ENCODE measurements at regions not wholly inside any gene's neighbourhood (a gene's known extent, or its start where the extent isn't known, plus 50 kb on each side); places are given as distances from the start of the nearest gene placed in this dataset.

GRCh38 chr13:66137384-66137783, 1092.8 kb downstream of the PCDH9 start:
- no peaks in the 10 kb centered on the region for H3K4me1 ChIP-seq
- DNase-seq (no peak), ATAC-seq (no peak)
- TF ChIP-seq, protein P1, sequence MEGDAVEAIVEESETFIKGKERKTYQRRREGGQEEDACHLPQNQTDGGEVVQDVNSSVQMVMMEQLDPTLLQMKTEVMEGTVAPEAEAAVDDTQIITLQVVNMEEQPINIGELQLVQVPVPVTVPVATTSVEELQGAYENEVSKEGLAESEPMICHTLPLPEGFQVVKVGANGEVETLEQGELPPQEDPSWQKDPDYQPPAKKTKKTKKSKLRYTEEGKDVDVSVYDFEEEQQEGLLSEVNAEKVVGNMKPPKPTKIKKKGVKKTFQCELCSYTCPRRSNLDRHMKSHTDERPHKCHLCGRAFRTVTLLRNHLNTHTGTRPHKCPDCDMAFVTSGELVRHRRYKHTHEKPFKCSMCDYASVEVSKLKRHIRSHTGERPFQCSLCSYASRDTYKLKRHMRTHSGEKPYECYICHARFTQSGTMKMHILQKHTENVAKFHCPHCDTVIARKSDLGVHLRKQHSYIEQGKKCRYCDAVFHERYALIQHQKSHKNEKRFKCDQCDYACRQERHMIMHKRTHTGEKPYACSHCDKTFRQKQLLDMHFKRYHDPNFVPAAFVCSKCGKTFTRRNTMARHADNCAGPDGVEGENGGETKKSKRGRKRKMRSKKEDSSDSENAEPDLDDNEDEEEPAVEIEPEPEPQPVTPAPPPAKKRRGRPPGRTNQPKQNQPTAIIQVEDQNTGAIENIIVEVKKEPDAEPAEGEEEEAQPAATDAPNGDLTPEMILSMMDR (IDR thresholded peaks at IDR 0.05) = no peak
- intact Hi-C loops (cut with DNase I) = no loop called here
- H3K4me3 ChIP-seq = no peak overlapping the region
- no peaks in the 10 kb centered on the region for H3K36me3 ChIP-seq (ENCODE audit: insufficient read depth in 1 of 2, low read depth in 1 of 2)
- H3K9me3 ChIP-seq = no peaks in the 10 kb centered on the region
- no peaks in the 10 kb centered on the region for H3K27me3 ChIP-seq (ENCODE audit: insufficient read depth in 3 of 3, low read length in 2 of 3)
- no peak overlapping the region for H3K27ac ChIP-seq

DNA sequence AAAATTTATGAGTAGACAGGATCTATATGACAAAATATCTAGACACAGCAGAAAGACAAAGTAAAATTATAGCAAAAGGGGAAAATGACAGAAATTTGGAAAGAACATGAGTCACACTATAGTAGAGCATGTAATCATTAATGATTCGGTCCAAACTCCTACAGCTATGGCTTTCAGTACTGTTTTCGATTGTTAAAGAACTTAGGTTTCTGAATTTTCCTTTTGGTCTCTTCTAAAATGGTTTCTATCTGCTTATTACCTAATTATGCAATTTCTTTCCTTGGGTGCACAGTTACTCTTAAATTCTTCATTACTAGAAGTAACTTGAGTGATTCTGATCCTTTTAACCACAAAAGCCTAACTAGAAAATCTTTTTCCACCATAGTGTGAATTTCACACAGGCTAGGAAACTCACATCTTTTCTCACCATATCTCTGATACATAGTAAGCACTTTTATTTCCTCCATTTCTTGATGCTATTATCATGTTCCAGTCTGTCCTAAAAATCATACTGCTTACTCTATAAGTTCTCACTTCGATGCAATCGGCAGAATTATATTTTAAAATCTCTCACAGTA, 1101.4 kb downstream of the PCDH9 start:
- Histone ChIP-seq H3K27ac (no peak overlapping the region), H3K27me3 (ENCODE audit: insufficient read depth in 3 of 3, low read length in 2 of 3) (no peaks in the 10 kb centered on the region), H3K4me1 (no peaks in the 10 kb centered on the region), H3K9me3 (no peaks in the 10 kb centered on the region), H3K36me3 (ENCODE audit: insufficient read depth in 1 of 2, low read depth in 1 of 2) (no peaks in the 10 kb centered on the region), H3K4me3 (no peak overlapping the region)
- 69 to 79% (median 73%) methylated on average over 4 of the region's 4 CpGs for whole genome bisulfite sequencing, 3 donors
- TF ChIP-seq, protein P1 (IDR thresholded peaks at IDR 0.05) = no peak
- ATAC-seq (no peak), DNase-seq (no peak)
- intact Hi-C loops (cut with DNase I) = no loop called here

DNA sequence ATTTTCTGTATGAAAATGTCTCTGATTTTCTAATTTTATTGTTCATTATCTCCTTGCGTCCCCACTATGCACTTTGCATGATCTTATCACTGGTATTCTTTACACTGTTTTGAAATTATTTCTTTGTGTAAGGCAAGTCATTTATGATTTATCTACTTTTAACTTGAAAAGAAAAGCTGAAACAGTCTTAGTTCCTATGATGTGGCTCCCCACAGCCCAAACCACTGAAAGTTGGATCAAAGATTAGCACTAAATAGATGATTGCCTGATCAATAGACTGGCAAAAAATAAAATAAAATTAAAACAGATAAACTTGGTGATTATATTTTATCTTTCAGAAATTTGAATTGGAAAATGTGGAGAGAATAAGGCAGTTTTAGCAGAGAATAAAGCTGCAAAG, 1101.9 kb downstream of the PCDH9 start:
- TF ChIP-seq, protein P1 (IDR thresholded peaks at IDR 0.05) = no peak
- ATAC-seq = no peak
- H3K36me3 ChIP-seq (ENCODE audit: insufficient read depth in 1 of 2, low read depth in 1 of 2) = no peaks in the 10 kb centered on the region
- DNase-seq = no peak
- intact Hi-C loops (cut with DNase I) = no loop called here
- H3K27me3 ChIP-seq (ENCODE audit: insufficient read depth in 3 of 3, low read length in 2 of 3) = no peaks in the 10 kb centered on the region
- no peak overlapping the region for H3K4me3 ChIP-seq
- H3K9me3 ChIP-seq = no peaks in the 10 kb centered on the region
- WGBS, 3 donors = 94 to 96% (median 95%) methylated on average over 1 of the region's 1 CpG
- no peaks in the 10 kb centered on the region for H3K4me1 ChIP-seq
- H3K27ac ChIP-seq = no peak overlapping the region

DNA sequence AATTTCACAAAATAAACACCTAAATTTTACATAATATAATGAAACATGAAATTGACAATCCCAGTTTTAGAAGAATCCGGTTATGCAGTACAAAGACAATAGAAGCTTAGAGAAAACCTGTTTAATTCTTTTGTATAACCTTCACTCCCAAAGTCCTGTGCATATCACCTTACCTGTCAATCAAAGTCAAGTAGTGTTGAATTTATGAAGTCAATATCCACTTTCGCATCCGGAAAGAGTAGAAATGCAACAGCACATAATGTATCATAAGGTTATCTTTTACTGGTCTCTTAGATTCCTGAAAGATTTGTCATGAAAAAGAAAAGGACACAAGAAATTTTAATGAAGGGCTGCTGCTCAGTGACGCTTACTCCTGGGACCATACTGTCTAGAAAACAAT, 1112.6 kb downstream of the PCDH9 start:
- Histone ChIP-seq H3K9me3 (no peaks in the 10 kb centered on the region), H3K4me3 (no peak overlapping the region), H3K27ac (no peak overlapping the region), H3K27me3 (ENCODE audit: insufficient read depth in 3 of 3, low read length in 2 of 3) (no peaks in the 10 kb centered on the region), H3K4me1 (no peaks in the 10 kb centered on the region), H3K36me3 (ENCODE audit: insufficient read depth in 1 of 2, low read depth in 1 of 2) (no peaks in the 10 kb centered on the region)
- intact Hi-C loops (cut with DNase I) = no loop called here
- ATAC-seq (no peak), DNase-seq (no peak)
- WGBS, 3 donors = 87 to 92% (median 90%) methylated on average over 4 of the region's 4 CpGs
- TF ChIP-seq, protein P1 (IDR thresholded peaks at IDR 0.05) = no peak

- no peaks in the 10 kb centered on the region for H3K9me3 ChIP-seq
- DNase-seq = no peak
- no peaks in the 10 kb centered on the region for H3K36me3 ChIP-seq (ENCODE audit: insufficient read depth in 1 of 2, low read depth in 1 of 2)
- WGBS, 3 donors = 73 to 82% (median 74%) methylated on average over 5 of the region's 5 CpGs
- no peak for ATAC-seq
- intact Hi-C loops (cut with DNase I) = no loop called here
- TF ChIP-seq, protein P1 (IDR thresholded peaks at IDR 0.05) = no peak
- H3K4me3 ChIP-seq = no peak overlapping the region
- no peak overlapping the region for H3K27ac ChIP-seq
- no peaks in the 10 kb centered on the region for H3K27me3 ChIP-seq (ENCODE audit: insufficient read depth in 3 of 3, low read length in 2 of 3)
- no peaks in the 10 kb centered on the region for H3K4me1 ChIP-seq
Observed at GRCh38 chr13:66113882-66114526, 1116.1 kb downstream of the PCDH9 start.

All from psoas muscle (tissue), 7 donors.